MCF 10A (cell line): ENCODE measurements at regions not wholly inside any gene's neighbourhood (a gene's known extent, or its start where the extent isn't known, plus 50 kb on each side); places are given as distances from the start of the nearest gene placed in this dataset.

Source experiments
- BruUV-seq: library from RNA; stranded (reverse); fragments of 400-500 nt; replicated peaks from 2 replicates; lab custom pipeline; 2021; lab: Mats Ljungman, UMichigan
- CTCF ChIA-PET: fragments of 300-600 bp; sonication (Branson Sonifier 250); formaldehyde crosslinking; extraction: SDS; loops from one replicate; lab custom pipeline; 2021; ENCODE audit warnings: antibody characterized with exemption, inconsistent platforms; lab: Yijun Ruan, JAX
- POLR2A ChIA-PET: fragments of 300-600, 350-650 bp; sonication (Branson Sonifier 250); formaldehyde crosslinking; extraction: SDS; loops from one replicate; lab custom pipeline; 2020; ENCODE audit warnings: antibody characterized with exemption, inconsistent platforms; lab: Yijun Ruan, JAX
- DNase-seq: peaks from one replicate; pipeline ENCODE4 v3.0.0-alpha.2; 2018; ENCODE audit not compliant: unreplicated experiment
- H3K27ac Mint-ChIP-seq: one replicate; pipeline ENCODE4 v1.8.0; 2022; ENCODE audit warnings: mild to moderate bottlenecking, low read depth, mixed read lengths; ENCODE audit not compliant: unreplicated experiment
- H3K27me3 Mint-ChIP-seq: one replicate; pipeline ENCODE4 v1.8.0; 2022; ENCODE audit warnings: mixed read lengths; ENCODE audit not compliant: insufficient read depth, unreplicated experiment
- H3K36me3 Mint-ChIP-seq: one replicate; pipeline ENCODE4 v1.8.0; 2022; ENCODE audit warnings: mild to moderate bottlenecking, moderate library complexity, mixed read lengths; ENCODE audit not compliant: insufficient read depth, unreplicated experiment
- H3K4me1 Mint-ChIP-seq: one replicate; pipeline ENCODE4 v1.8.0; 2022; ENCODE audit warnings: mixed read lengths; ENCODE audit not compliant: insufficient read depth, unreplicated experiment
- H3K4me3 Mint-ChIP-seq: one replicate; pipeline ENCODE4 v1.8.0; 2022; ENCODE audit warnings: mild to moderate bottlenecking, moderate library complexity, mixed read lengths; ENCODE audit not compliant: unreplicated experiment
- H3K9me3 Mint-ChIP-seq: one replicate; pipeline ENCODE4 v1.8.0; 2022; ENCODE audit warnings: mixed read lengths; ENCODE audit not compliant: unreplicated experiment
- CTCF ChIP-seq: fragments of 200-600 bp; IDR thresholded peaks from one replicate; pipeline ENCODE4 v1.8.0; 2022; ENCODE audit warnings: antibody characterized with exemption, mild to moderate bottlenecking; ENCODE audit not compliant: unreplicated experiment
- intact Hi-C: fragments of 100-400 bp; cut with micrococcal nuclease; formaldehyde crosslinking; loops from 2 replicates; pipeline ENCODE4 v1.14.1; 2022

- ChIA-PET CTCF (interaction anchor here (0.6 kb wide), 1 partner anchor 616 kb away, joined by 3 read pairs; no protein-coding TSS in a partner anchor), POLR2A (interaction anchor here (0.7 kb wide), 1 partner anchor 264 kb away, joined by 3 read pairs; no protein-coding TSS in a partner anchor)
- peaks cover 11% of the 10 kb centered on the region for H3K4me1 Mint-ChIP-seq
- H3K9me3 Mint-ChIP-seq, result no peaks in the 10 kb centered on the region
- no peaks in the 10 kb centered on the region for H3K36me3 Mint-ChIP-seq
- DNase-seq, result no peak
- no TSS peak for BruUV-seq
- TF ChIP-seq CTCF, result no peak
- H3K4me3 Mint-ChIP-seq, result no peak overlapping the region
- no peaks in the 10 kb centered on the region for H3K27me3 Mint-ChIP-seq
- no peak overlapping the region for H3K27ac Mint-ChIP-seq
- intact Hi-C loops, result loop anchor here (2.0 to 10.0 kb wide), 3 partner anchors 114 to 537 kb away; no protein-coding TSS in a partner anchor
Observed at GRCh38 chr4:156591679-156592078, 379.9 kb downstream of the PDGFC start.

GRCh38 chr4:156584100-156584499 is 387.5 kb downstream of the PDGFC start:
- Mint-ChIP-seq H3K4me1 (peaks cover 20% of the 10 kb centered on the region), H3K36me3 (no peaks in the 10 kb centered on the region), H3K27ac (peak overlapping the region; percentile 57), H3K9me3 (no peaks in the 10 kb centered on the region), H3K27me3 (no peaks in the 10 kb centered on the region), H3K4me3 (peak overlapping the region; percentile 35)
- POLR2A ChIA-PET, result interaction anchor here (0.6 to 2.2 kb wide), 10 partner anchors 8 to 387 kb away, joined by 3 to 10 read pairs (median 4); partner anchors contain the start of gene PDGFC
- DNase-seq, result peak; percentile 53
- intact Hi-C loops, result no loop called here
- no peak for TF ChIP-seq CTCF
- CTCF ChIA-PET, result interaction anchor here (0.7 to 1.2 kb wide), 4 partner anchors 87 to 572 kb away, joined by 3 to 4 read pairs (median 3); no protein-coding TSS in a partner anchor
- BruUV-seq, result no TSS peak

GRCh38 chr4:156583265-156583664 is 388.3 kb downstream of the PDGFC start:
- DNase-seq, result peak; percentile 33
- H3K9me3 Mint-ChIP-seq, result no peaks in the 10 kb centered on the region
- H3K36me3 Mint-ChIP-seq, result no peaks in the 10 kb centered on the region
- no peak overlapping the region for H3K4me3 Mint-ChIP-seq
- ChIA-PET CTCF (interaction anchor here (1.0 to 1.2 kb wide), 4 partner anchors 106 to 571 kb away, joined by 3 to 5 read pairs (median 4); no protein-coding TSS in a partner anchor), POLR2A (interaction anchor here (0.6 to 2.2 kb wide), 7 partner anchors 9 to 388 kb away, joined by 3 to 10 read pairs (median 6); partner anchors contain the start of gene PDGFC)
- H3K27me3 Mint-ChIP-seq, result no peaks in the 10 kb centered on the region
- intact Hi-C loops, result no loop called here
- BruUV-seq, result no TSS peak
- no peak for TF ChIP-seq CTCF
- H3K4me1 Mint-ChIP-seq, result peaks cover 23% of the 10 kb centered on the region
- H3K27ac Mint-ChIP-seq, result no peak overlapping the region

GRCh38 chr4:156581282-156582063 is 390.1 kb downstream of the PDGFC start:
- TF ChIP-seq CTCF, result no peak
- no peaks in the 10 kb centered on the region for H3K9me3 Mint-ChIP-seq
- DNase-seq, result no peak
- ChIA-PET POLR2A (interaction anchor here (0.7 to 1.3 kb wide), 8 partner anchors 13 to 368 kb away, joined by 3 to 5 read pairs (median 3); no protein-coding TSS in a partner anchor), CTCF (no interaction called here)
- H3K4me1 Mint-ChIP-seq, result peaks cover 34% of the 10 kb centered on the region
- peak overlapping the region; percentile 58 for H3K4me3 Mint-ChIP-seq
- no peaks in the 10 kb centered on the region for H3K27me3 Mint-ChIP-seq
- H3K36me3 Mint-ChIP-seq, result no peaks in the 10 kb centered on the region
- H3K27ac Mint-ChIP-seq, result peak overlapping the region; percentile 40
- intact Hi-C loops, result no loop called here
- no TSS peak for BruUV-seq
